A549 (cell line): ENCODE measurements at regions not wholly inside any gene's neighbourhood (a gene's known extent, or its start where the extent isn't known, plus 50 kb on each side); places are given as distances from the start of the nearest gene placed in this dataset.

ENCODE experiments used
- ATAC-seq, 2 experiments: fragments of 200-7000 bp in 1 of 2; fragments of >200 bp in 1 of 2; cut with Nextera tagmentation in 1 of 2; cut with Tn5 transposase in 1 of 2; 3 replicates each; pipeline versions ENCODE4 v1.8.0 to v1.9.1; 2018 to 2020; ENCODE audit warnings: mild to moderate bottlenecking in 1 of 2, moderate library complexity in 1 of 2
- CTCF ChIA-PET: fragments of 300-600 bp; sonication (Branson Sonifier 250); formaldehyde crosslinking; extraction: SDS; loops from one replicate; lab custom pipeline; 2021; ENCODE audit warnings: antibody characterized with exemption, inconsistent platforms; lab: Yijun Ruan, JAX
- POLR2A ChIA-PET: fragments of 350-600 bp; formaldehyde crosslinking; extraction: SDS; loops from one replicate; lab custom pipeline; 2021; ENCODE audit warnings: antibody characterized with exemption, inconsistent platforms; lab: Yijun Ruan, JAX
- DNase-seq, 2 experiments: peaks; one replicate each; pipeline versions ENCODE4 v3.0.0 to v3.0.0-alpha.2; 2011 to 2016; ENCODE audit warnings: low read depth in 1 of 2, low spot score in 1 of 2
- FAIRE-seq: peaks from 2 replicates; lab custom pipeline; 2011; peaks lifted over from hg19 to GRCh38; lab: Jason Lieb, UNC
- H3K27ac ChIP-seq, 2 experiments: fragments of >200 bp; sonication (Bioruptor Twin); formaldehyde crosslinking; 3 replicates each; pipeline ENCODE4 v1.5.1; 2016 to 2017
- H3K4me1 ChIP-seq: fragments of >200 bp; sonication (Bioruptor Twin); formaldehyde crosslinking; 3 replicates; pipeline ENCODE4 v1.6.1; 2016
- H3K4me2 ChIP-seq: fragments of >200 bp; sonication (Bioruptor Twin); formaldehyde crosslinking; 3 replicates; pipeline ENCODE4 v1.6.1; 2016
- H3K4me3 ChIP-seq: fragments of >200 bp; sonication (Bioruptor Twin); formaldehyde crosslinking; 3 replicates; pipeline ENCODE4 v1.5.1; 2016
- H3K9me3 ChIP-seq: fragments of >200 bp; sonication (Bioruptor Twin); formaldehyde crosslinking; 3 replicates; pipeline ENCODE4 v1.6.1; 2016
- CHD2 ChIP-seq: fragments of 150-350 bp; IDR thresholded peaks from 2 replicates; pipeline ENCODE4 v1.6.1; 2014; ENCODE audit warnings: low read length; ENCODE audit not compliant: partially characterized antibody
- CTCF ChIP-seq: fragments of >200 bp; sonication (Bioruptor Twin); formaldehyde crosslinking; IDR thresholded peaks from 3 replicates; pipeline ENCODE4 v1.5.1; 2016
- E2F6 ChIP-seq: IDR thresholded peaks from 2 replicates; pipeline ENCODE4 v1.6.1; 2012; ENCODE audit warnings: low read depth, borderline replicate concordance
- EHMT2 ChIP-seq: fragments of 200-600 bp; sonication (generic); IDR thresholded peaks from 2 replicates; pipeline ENCODE4 v1.6.1; 2016; ENCODE audit warnings: antibody characterized with exemption, low read depth, mild to moderate bottlenecking, moderate library complexity
- EP300 ChIP-seq, 2 experiments: fragments of >200 bp; sonication (Bioruptor Twin); formaldehyde crosslinking; IDR thresholded peaks; 2 replicates in 1 of 2; 3 replicates in 1 of 2; pipeline ENCODE4 v1.6.1; 2016 to 2017
- FOSL2 ChIP-seq, 2 experiments: fragments of 450-650 bp in 1 of 2; fragments of >200 bp in 1 of 2; sonication (Bioruptor Twin) in 1 of 2; formaldehyde crosslinking; IDR thresholded peaks; 2 replicates each; pipeline versions ENCODE4 v1.5.0 to v1.6.1; 2016 to 2020; ENCODE audit warnings: mild to moderate bottlenecking in 1 of 2, moderate library complexity in 1 of 2
- HDAC2 ChIP-seq: fragments of 200-600 bp; sonication (generic); IDR thresholded peaks from 2 replicates; pipeline ENCODE4 v1.6.1; 2016
- HES2 ChIP-seq: fragments of >200 bp; sonication (Bioruptor Twin); formaldehyde crosslinking; IDR thresholded peaks from 2 replicates; pipeline ENCODE4 v1.6.1; 2016
- HEYL ChIP-seq: fragments of 250-450 bp; sonication (Bioruptor Pico); IDR thresholded peaks from 2 replicates; pipeline ENCODE4 v1.8.0; 2021; ENCODE audit warnings: mild to moderate bottlenecking, moderate library complexity
- HOXA7 ChIP-seq: fragments of 250-450 bp; sonication (Bioruptor Pico); IDR thresholded peaks from 2 replicates; pipeline ENCODE4 v1.5.0; 2020; ENCODE audit warnings: mild to moderate bottlenecking, moderate library complexity
- KDM1A ChIP-seq: fragments of 200-600 bp; sonication (generic); IDR thresholded peaks from 2 replicates; pipeline ENCODE4 v1.6.1; 2016; ENCODE audit warnings: low read depth, mild to moderate bottlenecking
- MAFK ChIP-seq: fragments of 450-650 bp; IDR thresholded peaks from 2 replicates; pipeline ENCODE4 v1.6.1; 2014; ENCODE audit not compliant: partially characterized antibody
- MAX ChIP-seq: IDR thresholded peaks from 2 replicates; pipeline ENCODE4 v1.6.1; 2012
- NFE2L2 ChIP-seq: fragments of 150-350 bp; conservative IDR thresholded peaks from 2 replicates; pipeline ENCODE4 v1.6.1; 2014; ENCODE audit warnings: low read length
- NPAS2 ChIP-seq: fragments of 250-450 bp; sonication (Bioruptor Pico); IDR thresholded peaks from 2 replicates; pipeline ENCODE4 v1.8.0; 2022; ENCODE audit warnings: mild to moderate bottlenecking, moderate library complexity, borderline replicate concordance
- NR3C1 ChIP-seq: fragments of >200 bp; sonication (Bioruptor Twin); formaldehyde crosslinking; IDR thresholded peaks from 3 replicates; pipeline ENCODE4 v1.6.1; 2017
- PHF8 ChIP-seq: fragments of 200-600 bp; sonication (generic); IDR thresholded peaks from 2 replicates; pipeline ENCODE4 v1.6.1; 2016; ENCODE audit warnings: low read depth, mild to moderate bottlenecking, antibody characterized with exemption, moderate library complexity, borderline replicate concordance
- POLR2A ChIP-seq: IDR thresholded peaks from 2 replicates; pipeline ENCODE4 v1.6.1; 2012; ENCODE audit warnings: mild to moderate bottlenecking, low read length
- RCOR1 ChIP-seq: fragments of 150-350 bp; IDR thresholded peaks from 2 replicates; pipeline ENCODE4 v1.6.1; 2014; ENCODE audit warnings: antibody characterized with exemption, low read length, low read depth
- REST ChIP-seq: fragments of 200-600 bp; sonication (generic); IDR thresholded peaks from 2 replicates; pipeline ENCODE4 v1.6.1; 2016; ENCODE audit warnings: antibody characterized with exemption, mild to moderate bottlenecking, moderate library complexity
- SREBF2 ChIP-seq: fragments of 450-650 bp; IDR thresholded peaks from 2 replicates; pipeline ENCODE4 v1.6.1; 2014; ENCODE audit warnings: mild to moderate bottlenecking, moderate library complexity
- TP53 ChIP-seq: fragments of 250-450 bp; sonication (Bioruptor Pico); IDR thresholded peaks from 2 replicates; pipeline ENCODE4 v1.5.0; 2021; ENCODE audit warnings: mild to moderate bottlenecking, moderate library complexity
- ZFP36 ChIP-seq: fragments of 450-650 bp; IDR thresholded peaks from 2 replicates; pipeline ENCODE4 v1.6.1; 2014; ENCODE audit warnings: borderline replicate concordance; ENCODE audit not compliant: partially characterized antibody
- ZNF302 ChIP-seq: fragments of 250-450 bp; sonication (Bioruptor Pico); IDR thresholded peaks from 2 replicates; pipeline ENCODE4 v1.9.0; 2021; ENCODE audit warnings: inconsistent platforms, mild to moderate bottlenecking, moderate library complexity
- WGBS: methylation state at CpG from one replicate; pipeline ENCODE4 v1.1.6; 2017; ENCODE audit errors: missing lambda C conversion rate; 5-methylcytosine and 5-hydroxymethylcytosine counted together

- CTCF ChIA-PET: no interaction called here
These were observed 139.6 kb upstream of the TRPC6 start for GRCh38 chr11:101723371-101723770.

GRCh38 chr11:101721270-101721669, 137.5 kb upstream of the TRPC6 start:
- POLR2A ChIA-PET: no interaction called here
- Histone ChIP-seq H3K4me1 (peaks cover 13% of the 10 kb centered on the region; the same call in 1 of the 3 replicates), H3K4me3 (no peak overlapping the region), H3K4me2 (0 out of 3 replicates have a peak overlapping the region, but pooled peaks have one; percentile 19), H3K9me3 (no peaks in the 10 kb centered on the region), H3K27ac (no peak overlapping the region; a peak in 1 of 6 replicates)
- no peak for TF ChIP-seq RCOR1
- TF ChIP-seq HEYL (CRISPR knock-in tag): no peak
- no peak for TF ChIP-seq KDM1A
- no peak for TF ChIP-seq NFE2L2
- no peak for TF ChIP-seq TP53 (CRISPR knock-in tag)
- no peak for TF ChIP-seq CHD2
- no peak for TF ChIP-seq ZNF302 (CRISPR knock-in tag)
- TF ChIP-seq HES2: no peak
- TF ChIP-seq SREBF2: no peak
- FAIRE-seq (no peak), DNase-seq (peak in 1 of 2 experiments; percentile 23), ATAC-seq (peak; percentile 24 to 45; a peak in 3 of 6 replicates)
- CTCF ChIA-PET: no interaction called here
- WGBS: 51% methylated on average over 5 of the region's 5 CpGs

More at GRCh38 chr11:101723371-101723770, 139.6 kb upstream of the TRPC6 start:
- no peak overlapping the region for H3K27ac ChIP-seq
- H3K9me3 ChIP-seq: no peaks in the 10 kb centered on the region
- ATAC-seq: no peak
- POLR2A ChIA-PET: no interaction called here
- WGBS: 0% methylated on average over 1 of the region's 1 CpG
- H3K4me2 ChIP-seq: no peak overlapping the region
- DNase-seq: no peak
- TF ChIP-seq CTCF (no peak), EP300 (IDR thresholded peaks at IDR 0.05) (no peak), FOSL2 (IDR thresholded peaks at IDR 0.05) (no peak), FOSL2 (CRISPR knock-in tag; IDR thresholded peaks at IDR 0.05) (no peak), EHMT2 (no peak), PHF8 (no peak), MAX (no peak), TP53 (CRISPR knock-in tag) (no peak), REST (no peak), POLR2A (no peak), ZFP36 (no peak), MAFK (no peak), E2F6 (no peak), NPAS2 (CRISPR knock-in tag) (no peak), HOXA7 (no peak), HDAC2 (no peak), ZNF302 (CRISPR knock-in tag) (no peak), NR3C1 (no peak)
- H3K4me3 ChIP-seq: no peak overlapping the region
- H3K4me1 ChIP-seq: peaks cover 6% of the 10 kb centered on the region; the same call in 1 of the 3 replicates
- no peak for FAIRE-seq
